Endothelial cell of umbilical vein (primary cell): ENCODE measurements at regions not wholly inside any gene's neighbourhood (a gene's known extent, or its start where the extent isn't known, plus 50 kb on each side); places are given as distances from the start of the nearest gene placed in this dataset.

Source experiments
- BruUV-seq: library from RNA; stranded (reverse); fragments of 400-500 nt; replicated peaks from 2 replicates; lab custom pipeline; 2021; lab: Mats Ljungman, UMichigan
- CTCF ChIA-PET: fragments of 300-600, 350-600 bp; sonication (Branson Sonifier 250); formaldehyde crosslinking; loops from one replicate; lab custom pipeline; 2021; ENCODE audit warnings: antibody characterized with exemption, inconsistent platforms; lab: Charles Lee
- POLR2A ChIA-PET: fragments of 300-600, 350-600 bp; sonication (Branson Sonifier 250); formaldehyde crosslinking; loops from one replicate; lab custom pipeline; 2021; ENCODE audit warnings: antibody characterized with exemption, inconsistent platforms; lab: Charles Lee
- DNase-seq: peaks from one replicate; pipeline ENCODE4 v3.0.0-alpha.2; 2011; ENCODE audit warnings: low read depth, low spot score
- FAIRE-seq: peaks from 2 replicates; lab custom pipeline; 2011; peaks lifted over from hg19 to GRCh38; lab: Jason Lieb, UNC
- H2AFZ ChIP-seq: 2 replicates; pipeline ENCODE4 v1.6.0; 2012; ENCODE audit warnings: low read depth, low read length, control low read depth, inconsistent platforms
- H3K27ac ChIP-seq: 2 replicates; pipeline ENCODE4 v1.5.1; 2011; ENCODE audit warnings: low read depth, mild to moderate bottlenecking, control low read depth, low read length, moderate library complexity; ENCODE audit not compliant: insufficient read depth
- H3K27me3 ChIP-seq, 2 experiments: 2 replicates each; pipeline versions ENCODE4 v1.6.0 to v1.6.1; 2011; ENCODE audit warnings: low read length in 2 of 2, mixed read lengths in 1 of 2; ENCODE audit not compliant: control insufficient read depth in 2 of 2, insufficient read depth in 2 of 2
- H3K36me3 ChIP-seq, 2 experiments: 2 replicates in 1 of 2; 3 replicates in 1 of 2; pipeline ENCODE4 v1.5.1; 2011; ENCODE audit warnings: low read length in 2 of 2, mild to moderate bottlenecking in 1 of 2, moderate library complexity in 1 of 2; ENCODE audit not compliant: control insufficient read depth in 2 of 2, insufficient read depth in 2 of 2; ENCODE audit errors: extremely low read depth in 1 of 2
- H3K4me1 ChIP-seq: 3 replicates; pipeline ENCODE4 v1.5.1; 2011; ENCODE audit warnings: mild to moderate bottlenecking, low read length; ENCODE audit not compliant: control insufficient read depth, insufficient read depth; ENCODE audit errors: extremely low read depth
- H3K4me2 ChIP-seq: 2 replicates; pipeline ENCODE4 v1.6.1; 2011; ENCODE audit warnings: low read length, control low read depth, mixed read lengths; ENCODE audit not compliant: insufficient read depth
- H3K4me3 ChIP-seq, 3 experiments: fragments of 200-600 bp in 1 of 3; sonication (generic), shearing (Covaris generic) in 1 of 3; replicated peaks in 1 of 3; 2 replicates each; pipeline ENCODE4 v1.5.1; 2011 to 2016; ENCODE audit warnings: control low read depth in 3 of 3, low read length in 3 of 3, mild to moderate bottlenecking in 2 of 3, inconsistent platforms in 1 of 3, low read depth in 1 of 3, moderate library complexity in 1 of 3; ENCODE audit not compliant: insufficient read depth in 1 of 3
- H3K79me2 ChIP-seq: 2 replicates; pipeline ENCODE4 v1.6.0; 2012; ENCODE audit warnings: low read length, inconsistent platforms; ENCODE audit not compliant: control insufficient read depth, insufficient read depth
- H3K9ac ChIP-seq: replicated peaks from 2 replicates; pipeline ENCODE3; 2011; ENCODE audit warnings: low read length, control low read depth; ENCODE audit not compliant: insufficient read depth; ENCODE audit errors: extremely low read depth
- H3K9me1 ChIP-seq: replicated peaks from 3 replicates; pipeline ENCODE4 v1.6.0; 2011; ENCODE audit warnings: mild to moderate bottlenecking, low read length; ENCODE audit not compliant: control insufficient read depth, insufficient read depth; ENCODE audit errors: extremely low read depth
- H3K9me3 ChIP-seq: replicated peaks from 2 replicates; pipeline ENCODE4 v1.5.1; 2012; ENCODE audit warnings: low read length, inconsistent platforms; ENCODE audit not compliant: control insufficient read depth, insufficient read depth
- H4K20me1 ChIP-seq: replicated peaks from 2 replicates; pipeline ENCODE3; 2011; ENCODE audit warnings: mild to moderate bottlenecking, low read length; ENCODE audit not compliant: control insufficient read depth, insufficient read depth; ENCODE audit errors: extremely low read depth
- EZH2 ChIP-seq: IDR thresholded peaks from 2 replicates; pipeline ENCODE4 v1.6.1; 2012; ENCODE audit warnings: borderline replicate concordance, low read depth, mild to moderate bottlenecking, moderate library complexity, low read length, inconsistent platforms; ENCODE audit not compliant: severe bottlenecking
- FOS ChIP-seq: IDR thresholded peaks from 2 replicates; pipeline ENCODE4 v1.6.1; 2011; ENCODE audit warnings: mild to moderate bottlenecking, low read length, moderate library complexity, borderline replicate concordance; ENCODE audit not compliant: insufficient read depth
- GATA2 ChIP-seq: IDR thresholded peaks from 2 replicates; pipeline ENCODE4 v1.7.0; 2011; ENCODE audit warnings: low read depth, mild to moderate bottlenecking, moderate library complexity, mixed read lengths, low read length; ENCODE audit not compliant: insufficient read length, insufficient read depth
- JUN ChIP-seq: IDR thresholded peaks from 2 replicates; pipeline ENCODE4 v1.6.1; 2011; ENCODE audit warnings: borderline replicate concordance, low read depth; ENCODE audit not compliant: insufficient read length, insufficient read depth
- MYC ChIP-seq: IDR thresholded peaks from one replicate; pipeline ENCODE4 v1.6.1; 2011; ENCODE audit warnings: mild to moderate bottlenecking, low read depth, low read length
- POLR2A ChIP-seq: IDR thresholded peaks from 2 replicates; pipeline ENCODE4 v1.6.1; 2012; ENCODE audit warnings: low read depth, mild to moderate bottlenecking, control low read depth, low read length
- POLR2AphosphoS5 ChIP-seq: IDR thresholded peaks from 2 replicates; pipeline ENCODE4 v1.6.1; 2012; ENCODE audit warnings: low read depth, mild to moderate bottlenecking, control low read depth, low read length, moderate library complexity; ENCODE audit not compliant: insufficient read depth
- dilution Hi-C: fragments of 300-500 bp; cut with MboI; formaldehyde crosslinking; loops from one replicate; pipeline ENCODE4 v1.15.0; 2019; ENCODE audit warnings: low sequenced_read_pairs; ENCODE audit not compliant: extremely low pct_ligation_motif_present
- intact Hi-C: fragments of 100-400 bp; cut with micrococcal nuclease; formaldehyde crosslinking; loops from one replicate; pipeline ENCODE4 v1.10.0; 2022
- TF ChIP-seq, protein P1 (sequence below), 2 donors: IDR thresholded peaks; 1 replicate in 1 of 2; 2 replicates in 1 of 2; pipeline ENCODE4 v1.5.1; 2011; ENCODE audit warnings: low read length in 2 of 2, mild to moderate bottlenecking in 2 of 2, moderate library complexity in 2 of 2, control low read depth in 1 of 2, inconsistent platforms in 1 of 2, low read depth in 1 of 2; ENCODE audit not compliant: insufficient read depth in 1 of 2; ENCODE audit errors: extremely low read depth in 1 of 2
- TF ChIP-seq, protein P2 (sequence below): IDR thresholded peaks from 2 replicates; pipeline ENCODE4 v1.6.1; 2011; ENCODE audit not compliant: insufficient read depth, insufficient read length

DNA sequence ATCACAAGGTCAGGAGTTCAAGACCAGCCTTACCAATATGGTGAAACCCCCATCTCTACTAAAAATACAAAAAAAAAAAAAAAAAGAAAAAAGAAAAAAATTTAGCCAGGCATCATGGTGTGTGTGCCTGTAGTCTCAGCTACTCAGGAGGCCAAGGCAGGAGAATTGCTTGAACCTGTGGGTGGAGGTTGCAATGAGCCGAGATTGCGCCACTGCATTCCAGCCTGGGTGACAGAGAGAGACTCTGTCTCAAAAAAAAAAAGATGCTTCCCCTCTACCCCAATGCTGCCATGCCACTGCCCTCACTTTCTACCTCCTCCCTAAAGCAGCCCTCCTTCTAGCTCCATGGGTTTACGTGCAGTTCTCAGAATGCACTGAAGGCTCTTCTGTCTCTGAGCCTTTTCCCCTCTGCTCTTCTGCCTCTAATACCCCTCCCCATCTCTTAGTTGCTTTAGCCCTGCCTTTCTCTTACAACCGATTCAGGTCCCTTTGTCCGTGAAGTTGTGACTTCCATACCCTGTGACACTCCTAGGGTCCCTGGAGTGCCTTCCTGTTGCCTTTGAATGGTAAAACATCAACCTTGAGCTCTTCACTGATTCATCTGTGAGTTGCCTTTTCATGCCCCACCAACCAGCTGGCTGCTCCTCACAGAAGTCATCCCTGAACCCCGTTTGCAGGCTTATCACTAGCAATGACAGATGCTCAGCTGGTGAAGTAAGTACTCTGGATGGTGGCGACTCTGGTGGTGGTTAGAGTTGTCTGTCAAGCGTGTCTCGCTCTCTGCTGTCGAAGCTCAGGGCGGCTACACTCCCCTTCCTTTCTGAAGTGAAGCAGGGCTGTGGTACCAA lies 234.9 kb downstream of the RHOU start:
- dilution Hi-C loops, result no loop called here
- no peaks in the 10 kb centered on the region for H4K20me1 ChIP-seq
- no peak overlapping the region for H3K4me2 ChIP-seq
- POLR2A ChIA-PET, result no interaction called here
- no peaks in the 10 kb centered on the region for H3K27me3 ChIP-seq
- H3K4me3 ChIP-seq, result no peak overlapping the region
- H3K4me1 ChIP-seq, result no peaks in the 10 kb centered on the region
- H3K9ac ChIP-seq, result no peak overlapping the region
- H3K79me2 ChIP-seq, result no peaks in the 10 kb centered on the region
- no peaks in the 10 kb centered on the region for H3K9me3 ChIP-seq
- no peak for DNase-seq
- CTCF ChIA-PET, result interaction anchor here (1.2 kb wide), 1 partner anchor 9 kb away, joined by 3 read pairs; no protein-coding TSS in a partner anchor
- H3K36me3 ChIP-seq, result no peaks in the 10 kb centered on the region
- H2AFZ ChIP-seq, result no peak overlapping the region
- FAIRE-seq, result no peak
- BruUV-seq, result no TSS peak
- H3K27ac ChIP-seq, result no peak overlapping the region
- H3K9me1 ChIP-seq, result no peaks in the 10 kb centered on the region
- intact Hi-C loops, result no loop called here
- TF ChIP-seq POLR2A (no peak), JUN (no peak), GATA2 (no peak), POLR2AphosphoS5 (no peak), FOS (no peak), MYC (no peak), EZH2 (no peak)
- TF ChIP-seq, protein P1, sequence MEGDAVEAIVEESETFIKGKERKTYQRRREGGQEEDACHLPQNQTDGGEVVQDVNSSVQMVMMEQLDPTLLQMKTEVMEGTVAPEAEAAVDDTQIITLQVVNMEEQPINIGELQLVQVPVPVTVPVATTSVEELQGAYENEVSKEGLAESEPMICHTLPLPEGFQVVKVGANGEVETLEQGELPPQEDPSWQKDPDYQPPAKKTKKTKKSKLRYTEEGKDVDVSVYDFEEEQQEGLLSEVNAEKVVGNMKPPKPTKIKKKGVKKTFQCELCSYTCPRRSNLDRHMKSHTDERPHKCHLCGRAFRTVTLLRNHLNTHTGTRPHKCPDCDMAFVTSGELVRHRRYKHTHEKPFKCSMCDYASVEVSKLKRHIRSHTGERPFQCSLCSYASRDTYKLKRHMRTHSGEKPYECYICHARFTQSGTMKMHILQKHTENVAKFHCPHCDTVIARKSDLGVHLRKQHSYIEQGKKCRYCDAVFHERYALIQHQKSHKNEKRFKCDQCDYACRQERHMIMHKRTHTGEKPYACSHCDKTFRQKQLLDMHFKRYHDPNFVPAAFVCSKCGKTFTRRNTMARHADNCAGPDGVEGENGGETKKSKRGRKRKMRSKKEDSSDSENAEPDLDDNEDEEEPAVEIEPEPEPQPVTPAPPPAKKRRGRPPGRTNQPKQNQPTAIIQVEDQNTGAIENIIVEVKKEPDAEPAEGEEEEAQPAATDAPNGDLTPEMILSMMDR (IDR thresholded peaks at IDR 0.05; ENCODE audit: extremely low read depth in 1 of 2, insufficient read depth in 1 of 2, low read depth in 1 of 2, low read length in 2 of 2), result no peak
- TF ChIP-seq, protein P2, sequence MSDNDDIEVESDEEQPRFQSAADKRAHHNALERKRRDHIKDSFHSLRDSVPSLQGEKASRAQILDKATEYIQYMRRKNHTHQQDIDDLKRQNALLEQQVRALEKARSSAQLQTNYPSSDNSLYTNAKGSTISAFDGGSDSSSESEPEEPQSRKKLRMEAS, result no peak
